ELF-1 (cell line): ENCODE measurements at regions not wholly inside any gene's neighbourhood (a gene's known extent, or its start where the extent isn't known, plus 50 kb on each side); places are given as distances from the start of the nearest gene placed in this dataset.

ENCODE experiments used
- DNase-seq: peaks from one replicate; pipeline ENCODE4 v3.0.0-alpha.2; 2016; ENCODE audit warnings: low read depth, low spot score

GRCh38 chr5:89991592-89991991, 418.0 kb downstream of the CETN3 start:
- DNase-seq: no peak

- no peak for DNase-seq
These were observed 419.8 kb downstream of the CETN3 start for GRCh38 chr5:89989776-89990175.

- no peak for DNase-seq
These were observed 420.4 kb downstream of the CETN3 start for GRCh38 chr5:89988998-89989655.

- DNase-seq: no peak
These were observed 421.3 kb downstream of the CETN3 start for GRCh38 chr5:89988129-89988810.

- no peak for DNase-seq
These were observed 426.3 kb downstream of the CETN3 start for GRCh38 chr5:89983216-89983615.

GRCh38 chr5:89981878-89982773, 427.4 kb downstream of the CETN3 start:
- DNase-seq: no peak

- DNase-seq: no peak
These were observed 428.5 kb downstream of the CETN3 start for GRCh38 chr5:89981021-89981420.

GRCh38 chr5:89973516-89973915, 436.0 kb downstream of the CETN3 start:
- no peak for DNase-seq

GRCh38 chr5:89972901-89973300, 436.7 kb downstream of the CETN3 start:
- DNase-seq: no peak

- DNase-seq: no peak
These were observed 440.6 kb downstream of the CETN3 start for GRCh38 chr5:89968958-89969381.

- no peak for DNase-seq
These were observed 441.6 kb downstream of the CETN3 start for GRCh38 chr5:89967771-89968444.

GRCh38 chr5:89956838-89957237, 452.7 kb downstream of the CETN3 start:
- no peak for DNase-seq

- no peak for DNase-seq
These were observed 454.6 kb downstream of the CETN3 start for GRCh38 chr5:89954916-89955315.

- DNase-seq: no peak
These were observed 457.7 kb downstream of the CETN3 start for GRCh38 chr5:89951876-89952275.

GRCh38 chr5:89950234-89950633, 459.3 kb downstream of the CETN3 start:
- no peak for DNase-seq

- DNase-seq: no peak
These were observed 460.6 kb downstream of the CETN3 start for GRCh38 chr5:89948977-89949376.

GRCh38 chr5:89946916-89947315, 462.6 kb downstream of the CETN3 start:
- DNase-seq: no peak

GRCh38 chr5:89946508-89946907, 463.0 kb downstream of the CETN3 start:
- DNase-seq: no peak

- DNase-seq: no peak
These were observed 467.4 kb downstream of the CETN3 start for GRCh38 chr5:89942171-89942570.

- no peak for DNase-seq
These were observed 473.0 kb downstream of the CETN3 start for GRCh38 chr5:89936576-89936975.

- no peak for DNase-seq
These were observed 475.5 kb downstream of the CETN3 start for GRCh38 chr5:89934069-89934468.

GRCh38 chr5:89932771-89933181, 476.8 kb downstream of the CETN3 start:
- DNase-seq: no peak
